ENCODE measurements at regions not wholly inside any gene's neighbourhood (a gene's known extent, or its start where the extent isn't known, plus 50 kb on each side); places are given as distances from the start of the nearest gene placed in this dataset.

GRCh38 chr5:106966686-106967315 is 703.9 kb downstream of the EFNA5 start:
- DNase-seq, result no peak

- DNase-seq, result peak; percentile 7
These were observed 706.6 kb downstream of the EFNA5 start for GRCh38 chr5:106964132-106964531.

- no peak for DNase-seq
These were observed 707.1 kb downstream of the EFNA5 start for GRCh38 chr5:106963630-106964029.

GRCh38 chr5:106962464-106963230 is 708.1 kb downstream of the EFNA5 start:
- no peak for DNase-seq

GRCh38 chr5:106959387-106959786 is 711.4 kb downstream of the EFNA5 start:
- no peak for DNase-seq

- no peak for DNase-seq
These were observed 713.4 kb downstream of the EFNA5 start for GRCh38 chr5:106957336-106957735.

GRCh38 chr5:106956886-106957285 is 713.9 kb downstream of the EFNA5 start:
- no peak for DNase-seq

GRCh38 chr5:106956187-106956586 is 714.5 kb downstream of the EFNA5 start:
- no peak for DNase-seq

- DNase-seq, result no peak
These were observed 729.8 kb downstream of the EFNA5 start for GRCh38 chr5:106940986-106941385.

GRCh38 chr5:106940301-106940846 is 730.4 kb downstream of the EFNA5 start:
- DNase-seq, result no peak

GRCh38 chr5:106923409-106923808 is 747.3 kb downstream of the EFNA5 start:
- no peak for DNase-seq

- DNase-seq, result no peak
These were observed 749.2 kb downstream of the EFNA5 start for GRCh38 chr5:106921567-106921966.

GRCh38 chr5:106910486-106910885 is 760.3 kb downstream of the EFNA5 start:
- no peak for DNase-seq

- DNase-seq, result no peak
These were observed 761.0 kb downstream of the EFNA5 start for GRCh38 chr5:106909716-106910115.

- DNase-seq, result no peak
These were observed 762.8 kb downstream of the EFNA5 start for GRCh38 chr5:106907979-106908378.

GRCh38 chr5:106906199-106906598 is 764.5 kb downstream of the EFNA5 start:
- no peak for DNase-seq

- peak; percentile 10 for DNase-seq
These were observed 775.8 kb downstream of the EFNA5 start for GRCh38 chr5:106894964-106895363.

GRCh38 chr5:106882035-106882434 is 788.7 kb downstream of the EFNA5 start:
- no peak for DNase-seq

GRCh38 chr5:106880656-106881055 is 790.1 kb downstream of the EFNA5 start:
- DNase-seq, result no peak

- no peak for DNase-seq
These were observed 792.9 kb downstream of the EFNA5 start for GRCh38 chr5:106877881-106878280.

GRCh38 chr5:106876665-106877194 is 794.0 kb downstream of the EFNA5 start:
- DNase-seq, result peak; percentile 9

- no peak for DNase-seq
These were observed 794.5 kb downstream of the EFNA5 start for GRCh38 chr5:106876298-106876622.

GRCh38 chr5:106875591-106876297 is 795.0 kb downstream of the EFNA5 start:
- DNase-seq, result peak; percentile 7

GRCh38 chr5:106874974-106875373 is 795.8 kb downstream of the EFNA5 start:
- DNase-seq, result no peak
